Transverse colon (tissue), 4 donors: ENCODE measurements at regions not wholly inside any gene's neighbourhood (a gene's known extent, or its start where the extent isn't known, plus 50 kb on each side); places are given as distances from the start of the nearest gene placed in this dataset.

ENCODE experiments used
- DNase-seq: peaks from one replicate; pipeline ENCODE4 v3.0.0-alpha.2; 2019
- H3K27ac ChIP-seq, 4 donors: fragments of 200-600 bp; sonication (generic); 2 replicates each; pipeline ENCODE4 v1.5.1; 2016 to 2018; ENCODE audit warnings: inconsistent platforms in 4 of 4
- H3K27me3 ChIP-seq: fragments of 200-600 bp; sonication (generic); 2 replicates; pipeline ENCODE4 v1.5.1; 2017; ENCODE audit warnings: inconsistent platforms
- H3K36me3 ChIP-seq, 4 donors: fragments of 200-600 bp; sonication (generic); 2 replicates each; pipeline ENCODE4 v1.5.1; 2017 to 2019; ENCODE audit warnings: inconsistent platforms in 4 of 4
- H3K4me1 ChIP-seq, 4 donors: fragments of 200-600 bp; sonication (generic); 2 replicates each; pipeline ENCODE4 v1.5.1; 2017 to 2020; ENCODE audit warnings: inconsistent platforms in 4 of 4
- H3K4me3 ChIP-seq, 4 donors: fragments of 200-600 bp; sonication (generic); 1 replicate in 1 of 4; 2 replicates in 3 of 4; pipeline versions ENCODE4 v1.5.1 to v1.6.1; 2017 to 2019; ENCODE audit warnings: inconsistent platforms in 4 of 4
- H3K9me3 ChIP-seq, 2 donors: fragments of 200-600 bp; sonication (generic); 2 replicates each; pipeline ENCODE4 v1.5.1; 2017 to 2019; ENCODE audit warnings: inconsistent platforms in 2 of 2
- CTCF ChIP-seq, 5 experiments: fragments of 200-600 bp in 3 of 5; fragments of 450-650 bp in 2 of 5; sonication (generic) in 3 of 5; IDR thresholded peaks; 1 replicate in 2 of 5; 2 replicates in 3 of 5; pipeline ENCODE4 v1.5.1; 2016 to 2017; ENCODE audit warnings: antibody characterized with exemption in 5 of 5, inconsistent platforms in 3 of 5, mild to moderate bottlenecking in 2 of 5, moderate library complexity in 1 of 5
- EP300 ChIP-seq: sonication (generic); formaldehyde crosslinking; IDR thresholded peaks from one replicate; pipeline ENCODE4 v1.6.1; 2017; ENCODE audit warnings: antibody characterized with exemption, low read depth
- POLR2A ChIP-seq: fragments of 450-650 bp; IDR thresholded peaks from one replicate; pipeline ENCODE4 v1.6.1; 2016; ENCODE audit warnings: antibody characterized with exemption, mild to moderate bottlenecking, moderate library complexity
- POLR2AphosphoS5 ChIP-seq, 3 donors: sonication (generic); formaldehyde crosslinking; IDR thresholded peaks; one replicate each; pipeline ENCODE4 v1.6.1; 2016; ENCODE audit warnings: antibody characterized with exemption in 3 of 3
- WGBS, 2 donors: methylation state at CpG; one replicate each; pipeline ENCODE4 v1.1.5; 2018; ENCODE audit warnings: low coverage in 1 of 2; 5-methylcytosine and 5-hydroxymethylcytosine counted together
- in situ Hi-C, 4 donors: fragments of 200-750 bp; cut with MboI; loops; one replicate each; pipeline versions ENCODE4 v1.15.0 to v1.15.1; 2017; ENCODE audit warnings: low sequenced_read_pairs in 3 of 4, low pct_ligation_motif_present in 1 of 4, low pct_unique_long_range_greater_than_20kb in 1 of 4
- intact Hi-C: fragments of 100-400 bp; cut with DNase I; formaldehyde crosslinking; loops from one replicate; pipeline ENCODE4 v1.15.1; 2023; ENCODE audit warnings: low total_unique reads

GRCh38 chr13:83229574-83230305, 652.5 kb downstream of the SLITRK1 start:
- DNase-seq = no peak
- in situ Hi-C loops (no loop called here), intact Hi-C loops (no loop called here)
- no peaks in the 10 kb centered on the region for H3K4me1 ChIP-seq
- no peaks in the 10 kb centered on the region for H3K9me3 ChIP-seq
- no peaks in the 10 kb centered on the region for H3K36me3 ChIP-seq
- no peak overlapping the region for H3K4me3 ChIP-seq
- no peaks in the 10 kb centered on the region for H3K27me3 ChIP-seq
- no peak for TF ChIP-seq EP300
- WGBS, 2 donors = 17 to 49% methylated on average over 1 of the region's 1 CpG
- no peak overlapping the region for H3K27ac ChIP-seq

DNA sequence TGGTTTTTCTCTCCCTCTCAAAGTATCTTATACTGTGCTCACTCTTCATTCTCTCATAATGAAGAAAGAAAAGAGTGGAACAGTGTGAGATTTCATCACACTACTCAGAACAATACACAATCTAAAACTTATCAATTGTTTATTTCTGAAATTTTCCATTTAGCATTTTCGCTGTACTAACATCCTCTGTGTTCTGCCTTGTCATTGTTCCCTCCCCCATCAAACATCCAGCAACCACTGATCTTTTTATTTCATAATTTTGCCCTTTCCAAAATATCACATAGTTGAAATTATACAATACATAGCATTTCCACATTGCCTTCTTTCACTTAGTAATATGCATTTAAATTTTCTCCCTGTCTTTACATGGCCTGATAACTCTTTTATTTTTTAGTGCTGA, 658.7 kb downstream of the SLITRK1 start:
- intact Hi-C loops = no loop called here
- Histone ChIP-seq H3K27me3 (no peaks in the 10 kb centered on the region), H3K4me1 (no peaks in the 10 kb centered on the region), H3K36me3 (no peaks in the 10 kb centered on the region), H3K9me3 (no peaks in the 10 kb centered on the region), H3K27ac (no peak overlapping the region), H3K4me3 (no peak overlapping the region)
- in situ Hi-C loops = no loop called here
- no peak for TF ChIP-seq POLR2AphosphoS5 (IDR thresholded peaks at IDR 0.05)
- WGBS, 2 donors = 82 to 91% methylated on average over 1 of the region's 1 CpG
- no peak for DNase-seq

GRCh38 chr13:83221813-83222241, 660.4 kb downstream of the SLITRK1 start:
- TF ChIP-seq CTCF (IDR thresholded peaks at IDR 0.05) = no peak
- TF ChIP-seq POLR2A = no peak
- TF ChIP-seq EP300 = no peak
- TF ChIP-seq POLR2AphosphoS5 (IDR thresholded peaks at IDR 0.05) = no peak
- Histone ChIP-seq H3K4me1 (no peaks in the 10 kb centered on the region), H3K27me3 (no peaks in the 10 kb centered on the region), H3K9me3 (no peaks in the 10 kb centered on the region), H3K27ac (no peak overlapping the region), H3K36me3 (no peaks in the 10 kb centered on the region), H3K4me3 (no peak overlapping the region)
- intact Hi-C loops = no loop called here
- no peak for DNase-seq
- in situ Hi-C loops = no loop called here
- WGBS, 2 donors = 74 to 76% methylated on average over 5 of the region's 5 CpGs

DNA sequence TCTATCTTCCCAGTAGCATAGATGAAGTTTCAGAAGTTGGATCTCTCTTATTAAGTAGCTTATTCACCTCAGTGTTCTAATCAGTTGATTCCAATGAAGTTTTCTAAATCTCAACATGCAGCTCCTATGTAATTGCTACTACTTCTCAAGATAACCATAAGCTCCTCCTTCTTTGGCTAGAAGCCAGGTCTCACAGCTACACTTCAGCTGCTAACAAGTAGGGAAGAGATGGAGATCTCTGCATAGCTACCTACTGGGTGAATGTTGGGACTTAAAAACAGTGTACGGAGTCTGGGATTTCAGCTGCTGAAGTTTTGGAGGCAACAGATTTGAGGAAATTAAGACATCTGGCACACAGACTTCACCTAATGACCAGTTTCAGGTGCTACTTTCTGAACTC, 661.0 kb downstream of the SLITRK1 start:
- Histone ChIP-seq H3K36me3 (no peaks in the 10 kb centered on the region), H3K4me3 (no peak overlapping the region), H3K27me3 (no peaks in the 10 kb centered on the region), H3K4me1 (no peaks in the 10 kb centered on the region), H3K9me3 (no peaks in the 10 kb centered on the region), H3K27ac (no peak overlapping the region)
- 94% methylated on average over 1 of the region's 1 CpG; no CpG with 5 or more reads in 1 of the 2 donors for WGBS, 2 donors
- TF ChIP-seq POLR2A (no peak), EP300 (no peak), POLR2AphosphoS5 (IDR thresholded peaks at IDR 0.05) (no peak), CTCF (IDR thresholded peaks at IDR 0.05) (no peak)
- in situ Hi-C loops (no loop called here), intact Hi-C loops (no loop called here)
- no peak for DNase-seq

- DNase-seq = no peak
- intact Hi-C loops = no loop called here
- H3K4me3 ChIP-seq = no peak overlapping the region
- WGBS, 2 donors = 89% methylated on average over 2 of the region's 2 CpGs
- in situ Hi-C loops = no loop called here
- no peaks in the 10 kb centered on the region for H3K27me3 ChIP-seq
- H3K36me3 ChIP-seq = no peaks in the 10 kb centered on the region
- TF ChIP-seq EP300 (no peak), POLR2A (no peak), POLR2AphosphoS5 (IDR thresholded peaks at IDR 0.05) (no peak), CTCF (IDR thresholded peaks at IDR 0.05) (no peak)
- H3K27ac ChIP-seq = no peak overlapping the region
- H3K9me3 ChIP-seq = no peaks in the 10 kb centered on the region
- H3K4me1 ChIP-seq = no peaks in the 10 kb centered on the region
Measured at GRCh38 chr13:83220241-83220640, 662.0 kb downstream of the SLITRK1 start.
